ENCODE measurements at regions not wholly inside any gene's neighbourhood (a gene's known extent, or its start where the extent isn't known, plus 50 kb on each side); places are given as distances from the start of the nearest gene placed in this dataset.
A peak's percentile ranks its signal among the peaks of the same experiment; 100 is the strongest.

DNA sequence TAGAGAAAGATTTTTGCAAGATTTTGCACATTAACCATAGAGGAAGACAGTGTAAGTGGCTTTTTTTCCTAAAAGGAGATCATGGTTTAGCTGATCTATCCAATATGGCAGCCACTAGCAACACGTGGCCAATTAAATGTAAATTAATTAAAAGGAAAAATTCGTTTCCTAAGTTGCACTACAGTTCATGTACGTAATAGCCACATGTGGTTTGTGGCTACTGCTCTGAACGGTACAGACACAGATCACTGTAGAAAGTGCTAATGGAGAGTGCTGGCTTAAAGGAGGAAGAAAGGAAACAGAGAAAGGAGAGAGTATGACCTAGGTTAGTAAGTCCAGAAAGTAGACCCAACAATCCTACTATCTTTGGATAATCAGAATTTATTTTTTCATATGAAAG lies 170.8 kb downstream of the SIPA1L2 start:
- peaks cover 10% of the 10 kb centered on the region for H3K36me3 Mint-ChIP-seq (ENCODE audit: insufficient read depth, unreplicated experiment)
- CTCF ChIA-PET: no interaction called here
- Histone ChIP-seq H3K36me3 (ENCODE audit: control insufficient read depth, insufficient read depth, low read length) (no peaks in the 10 kb centered on the region), H3K9me3 (no peaks in the 10 kb centered on the region), H3K4me1 (peaks cover 18% of the 10 kb centered on the region), H3K27me3 (replicated peaks; ENCODE audit: control insufficient read depth, insufficient read depth, low read length) (no peaks in the 10 kb centered on the region), H3K4me3 (ENCODE audit: low read depth, low read length) (no peak overlapping the region)
- no peaks in the 10 kb centered on the region for H3K9me3 Mint-ChIP-seq (ENCODE audit: unreplicated experiment)
- POLR2A ChIA-PET: no interaction called here
- intact Hi-C loops (cut with micrococcal nuclease; ENCODE audit: unreplicated experiment): no loop called here
- no TSS peak for BruUV-seq (replicated peaks)
- H3K4me3 Mint-ChIP-seq (ENCODE audit: unreplicated experiment): no peak overlapping the region
- peak overlapping the region; percentile 15 for H3K27ac Mint-ChIP-seq (ENCODE audit: unreplicated experiment)
- TF ChIP-seq, protein P1, sequence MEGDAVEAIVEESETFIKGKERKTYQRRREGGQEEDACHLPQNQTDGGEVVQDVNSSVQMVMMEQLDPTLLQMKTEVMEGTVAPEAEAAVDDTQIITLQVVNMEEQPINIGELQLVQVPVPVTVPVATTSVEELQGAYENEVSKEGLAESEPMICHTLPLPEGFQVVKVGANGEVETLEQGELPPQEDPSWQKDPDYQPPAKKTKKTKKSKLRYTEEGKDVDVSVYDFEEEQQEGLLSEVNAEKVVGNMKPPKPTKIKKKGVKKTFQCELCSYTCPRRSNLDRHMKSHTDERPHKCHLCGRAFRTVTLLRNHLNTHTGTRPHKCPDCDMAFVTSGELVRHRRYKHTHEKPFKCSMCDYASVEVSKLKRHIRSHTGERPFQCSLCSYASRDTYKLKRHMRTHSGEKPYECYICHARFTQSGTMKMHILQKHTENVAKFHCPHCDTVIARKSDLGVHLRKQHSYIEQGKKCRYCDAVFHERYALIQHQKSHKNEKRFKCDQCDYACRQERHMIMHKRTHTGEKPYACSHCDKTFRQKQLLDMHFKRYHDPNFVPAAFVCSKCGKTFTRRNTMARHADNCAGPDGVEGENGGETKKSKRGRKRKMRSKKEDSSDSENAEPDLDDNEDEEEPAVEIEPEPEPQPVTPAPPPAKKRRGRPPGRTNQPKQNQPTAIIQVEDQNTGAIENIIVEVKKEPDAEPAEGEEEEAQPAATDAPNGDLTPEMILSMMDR (IDR thresholded peaks at IDR 0.05; ENCODE audit: insufficient read depth in 1 of 2, low read depth in 1 of 2, low read length in 1 of 2, severe bottlenecking in 1 of 2, unreplicated experiment in 1 of 2): no peak
- H3K27me3 Mint-ChIP-seq (ENCODE audit: insufficient read depth, unreplicated experiment): no peaks in the 10 kb centered on the region
- DNase-seq: no peak
- H3K4me1 Mint-ChIP-seq (ENCODE audit: low read depth, unreplicated experiment): peaks cover 15% of the 10 kb centered on the region

DNA sequence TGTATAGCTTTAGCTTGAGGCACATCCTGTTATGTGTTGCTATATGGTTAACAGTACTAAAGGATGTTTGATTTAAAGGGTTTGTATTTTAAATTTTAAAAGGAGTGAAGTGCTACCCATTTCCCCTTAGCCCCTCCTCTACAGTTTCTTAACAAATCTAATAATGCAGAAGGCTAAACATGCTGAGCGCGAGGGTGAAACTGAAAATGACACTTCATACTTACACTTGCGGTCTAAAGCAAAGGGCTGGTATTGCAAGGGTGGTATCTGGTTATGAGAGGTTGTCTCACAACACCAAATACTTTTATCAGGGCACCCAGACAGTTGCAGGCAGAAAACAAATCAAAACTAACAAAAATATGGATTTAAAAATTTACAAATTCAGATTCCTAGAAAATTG lies 172.3 kb downstream of the SIPA1L2 start:
- no TSS peak for BruUV-seq (replicated peaks)
- ChIA-PET CTCF (no interaction called here), POLR2A (no interaction called here)
- DNase-seq: no peak
- intact Hi-C loops (cut with micrococcal nuclease; ENCODE audit: unreplicated experiment): no loop called here
- H3K27me3 Mint-ChIP-seq (ENCODE audit: insufficient read depth, unreplicated experiment): no peaks in the 10 kb centered on the region
- Histone ChIP-seq H3K4me3 (ENCODE audit: low read depth, low read length) (no peak overlapping the region), H3K4me1 (peaks cover 18% of the 10 kb centered on the region), H3K9me3 (no peaks in the 10 kb centered on the region), H3K27me3 (replicated peaks; ENCODE audit: control insufficient read depth, insufficient read depth, low read length) (no peaks in the 10 kb centered on the region), H3K36me3 (ENCODE audit: control insufficient read depth, insufficient read depth, low read length) (no peaks in the 10 kb centered on the region)
- no peaks in the 10 kb centered on the region for H3K9me3 Mint-ChIP-seq (ENCODE audit: unreplicated experiment)
- TF ChIP-seq, protein P1 (IDR thresholded peaks at IDR 0.05; ENCODE audit: insufficient read depth in 1 of 2, low read depth in 1 of 2, low read length in 1 of 2, severe bottlenecking in 1 of 2, unreplicated experiment in 1 of 2): no peak
- peaks cover under 1% of the 10 kb centered on the region for H3K36me3 Mint-ChIP-seq (ENCODE audit: insufficient read depth, unreplicated experiment)
- no peak overlapping the region for H3K4me3 Mint-ChIP-seq (ENCODE audit: unreplicated experiment)
- peaks cover 15% of the 10 kb centered on the region for H3K4me1 Mint-ChIP-seq (ENCODE audit: low read depth, unreplicated experiment)
- H3K27ac Mint-ChIP-seq (ENCODE audit: unreplicated experiment): no peak overlapping the region

DNA sequence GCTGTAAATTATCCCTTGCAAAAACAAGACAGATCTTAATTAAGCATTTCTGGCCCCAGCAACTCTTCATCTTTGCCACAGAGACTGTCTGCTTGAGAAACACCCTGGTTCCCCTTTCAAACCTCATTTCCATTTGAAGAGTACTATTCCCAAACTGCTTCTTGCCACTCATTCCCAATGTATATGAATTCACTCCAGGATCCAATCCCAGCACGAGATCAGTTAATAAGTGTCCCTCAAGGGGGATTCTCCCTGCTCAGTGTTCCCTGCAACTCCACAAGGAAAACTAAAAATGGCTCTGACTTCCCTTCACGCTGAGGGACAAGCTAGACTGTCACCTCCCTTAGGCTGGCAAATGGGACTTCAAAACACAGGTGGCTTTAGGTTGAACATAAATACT lies 173.2 kb downstream of the SIPA1L2 start:
- no peaks in the 10 kb centered on the region for H3K27me3 Mint-ChIP-seq (ENCODE audit: insufficient read depth, unreplicated experiment)
- H3K9me3 ChIP-seq: no peaks in the 10 kb centered on the region
- CTCF ChIA-PET: no interaction called here
- no peaks in the 10 kb centered on the region for H3K27me3 ChIP-seq (replicated peaks; ENCODE audit: control insufficient read depth, insufficient read depth, low read length)
- no TSS peak for BruUV-seq (replicated peaks)
- no peaks in the 10 kb centered on the region for H3K36me3 ChIP-seq (ENCODE audit: control insufficient read depth, insufficient read depth, low read length)
- TF ChIP-seq, protein P1 (IDR thresholded peaks at IDR 0.05; ENCODE audit: insufficient read depth in 1 of 2, low read depth in 1 of 2, low read length in 1 of 2, severe bottlenecking in 1 of 2, unreplicated experiment in 1 of 2): no peak
- no peak overlapping the region for H3K4me3 ChIP-seq (ENCODE audit: low read depth, low read length)
- H3K36me3 Mint-ChIP-seq (ENCODE audit: insufficient read depth, unreplicated experiment): no peaks in the 10 kb centered on the region
- no peak for DNase-seq
- H3K4me1 Mint-ChIP-seq (ENCODE audit: low read depth, unreplicated experiment): peaks cover 15% of the 10 kb centered on the region
- intact Hi-C loops (cut with micrococcal nuclease; ENCODE audit: unreplicated experiment): no loop called here
- no peak overlapping the region for H3K27ac Mint-ChIP-seq (ENCODE audit: unreplicated experiment)
- no peak overlapping the region for H3K4me3 Mint-ChIP-seq (ENCODE audit: unreplicated experiment)
- POLR2A ChIA-PET: no interaction called here
- H3K4me1 ChIP-seq: peaks cover 18% of the 10 kb centered on the region
- H3K9me3 Mint-ChIP-seq (ENCODE audit: unreplicated experiment): no peaks in the 10 kb centered on the region
